HCT116 (cell line): ENCODE measurements at regions not wholly inside any gene's neighbourhood (a gene's known extent, or its start where the extent isn't known, plus 50 kb on each side); places are given as distances from the start of the nearest gene placed in this dataset.

Experiments
- ATAC-seq: fragments of 200-7000 bp; cut with Tn5 transposase; 2 replicates; pipeline ENCODE4 v1.9.1; 2020; ENCODE audit warnings: mild to moderate bottlenecking, moderate library complexity
- BruUV-seq: library from RNA; stranded (reverse); fragments of 400-500 nt; replicated peaks from 2 replicates; lab custom pipeline; 2021; lab: Mats Ljungman, UMichigan
- CTCF ChIA-PET: fragments of 300-600 bp; sonication (Branson Sonifier 250); formaldehyde crosslinking; loops from one replicate; lab custom pipeline; 2021; ENCODE audit warnings: antibody characterized with exemption; lab: Charles Lee
- POLR2A ChIA-PET: fragments of 300-600, 350-600 bp; sonication (Branson Sonifier 250); formaldehyde crosslinking; loops from one replicate; lab custom pipeline; 2021; ENCODE audit warnings: antibody characterized with exemption; lab: Charles Lee
- RAD21 ChIA-PET, 2 experiments: fragments of 300-600 bp; sonication (Branson Sonifier 250); formaldehyde crosslinking; loops; one replicate each; lab custom pipeline; 2023; ENCODE audit warnings: low total read pairs in 2 of 2; ENCODE audit not compliant: uncharacterized antibody in 2 of 2, unreplicated experiment in 2 of 2, low non-redundant PET in 1 of 2; lab: Charles Lee
- DNase-seq: peaks from one replicate; pipeline ENCODE4 v3.0.0-alpha.2; 2010; ENCODE audit warnings: low read depth, low spot score
- H2AFZ ChIP-seq: fragments of 200-600 bp; shearing (Covaris generic), sonication (generic); 2 replicates; pipeline ENCODE4 v1.6.1; 2017; ENCODE audit warnings: low read depth, mixed run types, mixed read lengths, antibody characterized with exemption, low read length; ENCODE audit not compliant: poor library complexity, severe bottlenecking
- H3K27ac ChIP-seq: 2 replicates; pipeline ENCODE4 v1.5.1; 2012; ENCODE audit warnings: low read depth, low read length
- H3K27me3 ChIP-seq: fragments of 200-600 bp; sonication (generic); 2 replicates; pipeline ENCODE4 v1.6.1; 2016; ENCODE audit warnings: mixed run types, low read length, mixed read lengths; ENCODE audit not compliant: insufficient read depth
- H3K36me3 ChIP-seq, 2 experiments: fragments of 200-500 bp in 1 of 2; fragments of 200-600 bp in 1 of 2; sonication (Bioruptor generic) in 1 of 2; sonication (generic) in 1 of 2; 2 replicates each; pipeline versions ENCODE4 v1.5.1 to v1.6.1; 2014 to 2016; ENCODE audit warnings: low read length in 2 of 2, inconsistent platforms in 1 of 2, mixed read lengths in 1 of 2, mixed run types in 1 of 2; ENCODE audit not compliant: insufficient read depth in 2 of 2, control insufficient read depth in 1 of 2
- H3K4me1 ChIP-seq, 2 experiments: fragments of 200-600 bp in 1 of 2; sonication (generic) in 1 of 2; 2 replicates each; pipeline versions ENCODE4 v1.5.1 to v1.6.1; 2012 to 2017; ENCODE audit warnings: low read length in 2 of 2, inconsistent platforms in 1 of 2, mild to moderate bottlenecking in 1 of 2, mixed read lengths in 1 of 2, mixed run types in 1 of 2, moderate library complexity in 1 of 2; ENCODE audit not compliant: insufficient read depth in 2 of 2, control insufficient read depth in 1 of 2
- H3K4me2 ChIP-seq: fragments of 200-600 bp; sonication (generic); 2 replicates; pipeline ENCODE4 v1.6.1; 2017; ENCODE audit warnings: mixed run types, low read length, mixed read lengths
- H3K4me3 ChIP-seq, 2 experiments: fragments of 200-600 bp in 1 of 2; sonication (generic) in 1 of 2; replicated peaks in 1 of 2; 2 replicates each; pipeline ENCODE4 v1.5.1; 2011 to 2016; ENCODE audit warnings: low read length in 2 of 2, control low read depth in 1 of 2, low read depth in 1 of 2, mild to moderate bottlenecking in 1 of 2, mixed read lengths in 1 of 2, mixed run types in 1 of 2
- H3K79me2 ChIP-seq: fragments of 200-600 bp; sonication (generic); 2 replicates; pipeline ENCODE4 v1.6.1; 2017; ENCODE audit warnings: mild to moderate bottlenecking, mixed run types, low read length, moderate library complexity, mixed read lengths; ENCODE audit not compliant: insufficient read depth
- H3K9ac ChIP-seq: fragments of 200-600 bp; sonication (generic); 2 replicates; pipeline ENCODE4 v1.6.1; 2016; ENCODE audit warnings: low read length, mixed read lengths
- H3K9me2 ChIP-seq: fragments of 200-600 bp; sonication (generic), shearing (Covaris generic); 2 replicates; pipeline ENCODE4 v1.6.1; 2017; ENCODE audit warnings: mixed run types, mild to moderate bottlenecking, moderate library complexity; ENCODE audit not compliant: insufficient read depth
- H3K9me3 ChIP-seq, 2 experiments: fragments of 200-500 bp in 1 of 2; fragments of 200-600 bp in 1 of 2; sonication (Bioruptor generic) in 1 of 2; sonication (generic) in 1 of 2; 2 replicates each; pipeline ENCODE4 v1.6.1; 2014 to 2017; ENCODE audit warnings: low read length in 2 of 2, mixed read lengths in 2 of 2, inconsistent platforms in 1 of 2, low read depth in 1 of 2, mild to moderate bottlenecking in 1 of 2, mixed run types in 1 of 2, moderate library complexity in 1 of 2; ENCODE audit not compliant: control insufficient read depth in 1 of 2, insufficient read depth in 1 of 2
- H4K20me1 ChIP-seq: fragments of 200-600 bp; sonication (generic), shearing (Covaris generic); 2 replicates; pipeline ENCODE4 v1.6.1; 2017; ENCODE audit warnings: mixed run types, mild to moderate bottlenecking, moderate library complexity; ENCODE audit not compliant: insufficient read depth
- ATF3 ChIP-seq: IDR thresholded peaks from 2 replicates; pipeline ENCODE4 v1.6.1; 2012
- CEBPB ChIP-seq: IDR thresholded peaks from 2 replicates; pipeline ENCODE4 v1.6.1; 2012; ENCODE audit warnings: low read depth
- CTCF ChIP-seq, 3 experiments: fragments of 200-600 bp in 1 of 3; sonication (generic) in 1 of 3; IDR thresholded peaks in 2 of 3; conservative IDR thresholded peaks in 1 of 3; 2 replicates each; pipeline ENCODE4 v1.5.1; 2012 to 2017; ENCODE audit warnings: low read depth in 2 of 3, low read length in 2 of 3, antibody characterized with exemption in 1 of 3, borderline replicate concordance in 1 of 3, control low read depth in 1 of 3, mild to moderate bottlenecking in 1 of 3, mixed read lengths in 1 of 3, mixed run types in 1 of 3, moderate library complexity in 1 of 3; ENCODE audit not compliant: insufficient read depth in 1 of 3
- EGR1 ChIP-seq: IDR thresholded peaks from 2 replicates; pipeline ENCODE4 v1.6.1; 2012; ENCODE audit warnings: low read depth
- MAX ChIP-seq: IDR thresholded peaks from 2 replicates; pipeline ENCODE4 v1.6.1; 2012
- POLR2A ChIP-seq: IDR thresholded peaks from 2 replicates; pipeline ENCODE4 v1.7.0; 2011; ENCODE audit warnings: borderline replicate concordance; ENCODE audit not compliant: insufficient read depth, insufficient read length; ENCODE audit errors: extremely low read depth
- POLR2AphosphoS5 ChIP-seq: IDR thresholded peaks from 2 replicates; pipeline ENCODE4 v1.6.1; 2011; ENCODE audit warnings: mild to moderate bottlenecking, low read depth, low read length, moderate library complexity
- SIN3A ChIP-seq: IDR thresholded peaks from 2 replicates; pipeline ENCODE4 v1.6.1; 2012; ENCODE audit warnings: low read depth
- SP1 ChIP-seq: IDR thresholded peaks from 2 replicates; pipeline ENCODE4 v1.6.1; 2012; ENCODE audit warnings: low read depth
- SRF ChIP-seq: IDR thresholded peaks from 2 replicates; pipeline ENCODE4 v1.6.1; 2012; ENCODE audit warnings: low read depth
- TCF7L2 ChIP-seq: IDR thresholded peaks from 2 replicates; pipeline ENCODE4 v1.7.0; 2011; ENCODE audit warnings: borderline replicate concordance, inconsistent platforms; ENCODE audit not compliant: insufficient read depth, insufficient read length; ENCODE audit errors: extremely low read depth
- YY1 ChIP-seq: IDR thresholded peaks from 2 replicates; pipeline ENCODE4 v1.6.1; 2011; ENCODE audit warnings: low read length, low read depth, moderate library complexity, mild to moderate bottlenecking; ENCODE audit not compliant: insufficient replicate concordance; ENCODE audit errors: extremely low read depth
- ZBTB33 ChIP-seq: IDR thresholded peaks from 2 replicates; pipeline ENCODE4 v1.6.1; 2011; ENCODE audit warnings: mild to moderate bottlenecking, low read length, moderate library complexity; ENCODE audit not compliant: insufficient replicate concordance; ENCODE audit errors: extremely low read depth
- ZFX ChIP-seq: fragments of 450-650 bp; IDR thresholded peaks from 2 replicates; pipeline ENCODE4 v1.6.1; 2017
- intact Hi-C: fragments of 100-400 bp; cut with micrococcal nuclease; formaldehyde crosslinking; loops from 2 replicates; pipeline ENCODE4 v1.10.0; 2022

- H3K27ac ChIP-seq, result no peak overlapping the region
- no peak for DNase-seq
These were observed 261.2 kb downstream of the TAF11L14 start for GRCh38 chr5:17895288-17896033.

More at GRCh38 chr5:17895288-17896033, 261.2 kb downstream of the TAF11L14 start:
- no peak overlapping the region for H3K9ac ChIP-seq
- no peaks in the 10 kb centered on the region for H3K4me1 ChIP-seq
- H3K4me2 ChIP-seq, result no peak overlapping the region
- no TSS peak for BruUV-seq
- no peak overlapping the region for H2AFZ ChIP-seq
- TF ChIP-seq MAX, result no peak
- no peak for TF ChIP-seq SRF
- no peak for TF ChIP-seq ATF3
- TF ChIP-seq CEBPB, result no peak
- no peak for TF ChIP-seq EGR1
- no peak for TF ChIP-seq POLR2A
- no peak for TF ChIP-seq ZFX
- TF ChIP-seq ZBTB33, result no peak
- no peak for TF ChIP-seq SP1
- TF ChIP-seq CTCF (IDR thresholded peaks at IDR 0.05 in 2 of 3, conservative IDR thresholded peaks at IDR 0.05 in 1 of 3; ENCODE audit: borderline replicate concordance in 1 of 3, insufficient read depth in 1 of 3, low read depth in 2 of 3, low read length in 2 of 3), result no peak
- no peak for TF ChIP-seq SIN3A
- TF ChIP-seq YY1, result no peak
- no peak for TF ChIP-seq TCF7L2
- TF ChIP-seq POLR2AphosphoS5, result no peak
- no peak overlapping the region for H3K4me3 ChIP-seq
- H3K9me3 ChIP-seq, result peaks cover 10 to 13% of the 10 kb centered on the region in 2 experiments; a peak in 2 of 4 replicates
- H3K36me3 ChIP-seq, result no peaks in the 10 kb centered on the region
- no peaks in the 10 kb centered on the region for H3K9me2 ChIP-seq
- H3K27me3 ChIP-seq, result no peaks in the 10 kb centered on the region
- ChIA-PET RAD21 (no interaction called here), CTCF (no interaction called here), POLR2A (no interaction called here)
- ATAC-seq, result no peak
- H4K20me1 ChIP-seq, result no peaks in the 10 kb centered on the region
- H3K79me2 ChIP-seq, result no peaks in the 10 kb centered on the region
- intact Hi-C loops, result no loop called here
